ENCODE measurements at regions not wholly inside any gene's neighbourhood (a gene's known extent, or its start where the extent isn't known, plus 50 kb on each side); places are given as distances from the start of the nearest gene placed in this dataset.

- TF ChIP-seq POLR2A (IDR thresholded peaks at IDR 0.05) (no peak), CTCF (IDR thresholded peaks at IDR 0.05) (no peak)
Observed at GRCh38 chr4:23060776-23061175, 368.0 kb downstream of the GBA3 start.

All from uterus (tissue), 2 donors.